ENCODE measurements at regions not wholly inside any gene's neighbourhood (a gene's known extent, or its start where the extent isn't known, plus 50 kb on each side); places are given as distances from the start of the nearest gene placed in this dataset.

GRCh38 chr4:181559637-181560036, 683.6 kb upstream of the TENM3 start:
- TF ChIP-seq CTCF (IDR thresholded peaks at IDR 0.05 in 4 of 5, conservative IDR thresholded peaks at IDR 0.05 in 1 of 5) (no peak), POLR2A (IDR thresholded peaks at IDR 0.05) (no peak)

Measured in gastrocnemius medialis (tissue), 4 donors.